ENCODE measurements at regions not wholly inside any gene's neighbourhood (a gene's known extent, or its start where the extent isn't known, plus 50 kb on each side); places are given as distances from the start of the nearest gene placed in this dataset.
"Not testable (repeated sequence)": the region's sequence is repeated elsewhere in the genome, so short reads cannot be mapped to it uniquely, and the experiment has no call there.

- in situ Hi-C loops (cut with MboI; ENCODE audit: low sequenced_read_pairs); POLR2A ChIA-PET (ENCODE audit: unreplicated experiment): not testable (repeated sequence)
Observed at GRCh38 chr7:68714135-68714534, 884.1 kb upstream of the AUTS2 start.

More at GRCh38 chr7:68714135-68714534, 884.1 kb upstream of the AUTS2 start:
- H4K8ac ChIP-seq (ENCODE audit: low read depth in 2 of 2, low read length in 2 of 2); DNase-seq; H3K9me3 ChIP-seq (ENCODE audit: control insufficient read depth, insufficient read depth, low read length); CTCF ChIA-PET; H3K4me1 ChIP-seq (ENCODE audit: control insufficient read depth, insufficient read depth, low read length); H2BK120ac ChIP-seq (ENCODE audit: low read depth, low read length); H2AK5ac ChIP-seq (ENCODE audit: low read depth, low read length); H4K91ac ChIP-seq (ENCODE audit: insufficient read depth, low read depth, low read length); H4K5ac ChIP-seq (ENCODE audit: low read depth, low read length); BruUV-seq (replicated peaks); H3K79me1 ChIP-seq (ENCODE audit: low read depth in 1 of 2, low read length in 2 of 2); H3K4me2 ChIP-seq (ENCODE audit: low read depth, low read length); H2BK5ac ChIP-seq (ENCODE audit: low read depth, low read length, poor library complexity, severe bottlenecking); H3K4ac ChIP-seq (ENCODE audit: low read depth, low read length); dilution Hi-C loops (cut with HindIII; ENCODE audit: low sequenced_read_pairs, unreplicated experiment); H3K36me3 ChIP-seq (ENCODE audit: control insufficient read depth, insufficient read depth, low read length); intact Hi-C loops (cut with micrococcal nuclease); H3K9ac ChIP-seq (ENCODE audit: low read depth, low read length); H3K56ac ChIP-seq (ENCODE audit: extremely low read depth, insufficient read depth, low read length); H3K27ac ChIP-seq (ENCODE audit: insufficient read depth, low read length); H3K18ac ChIP-seq (ENCODE audit: low read depth, low read length); H4K20me1 ChIP-seq (ENCODE audit: insufficient read depth, low read length); H2AK9ac ChIP-seq (replicated peaks; ENCODE audit: low read depth, low read length, poor library complexity); H3K14ac ChIP-seq (replicated peaks; ENCODE audit: low read depth, low read length); H3K23ac ChIP-seq (ENCODE audit: low read depth, low read length); H3K4me3 ChIP-seq (ENCODE audit: insufficient read depth, low read depth, low read length); H3K27me3 ChIP-seq (ENCODE audit: control insufficient read depth, insufficient read depth, low read length); H3K9me1 ChIP-seq (ENCODE audit: insufficient read depth, low read length); H2AFZ ChIP-seq (replicated peaks; ENCODE audit: low read length, poor library complexity); H2BK15ac ChIP-seq (ENCODE audit: low read depth, low read length); ATAC-seq (ENCODE audit: low read depth); H2BK20ac ChIP-seq (ENCODE audit: low read depth, low read length): not testable (repeated sequence)
- no CpG with 5 or more reads among the region's 1 CpG for WGBS, 2 experiments (ENCODE audit: extremely low coverage in 2 of 2, insufficient read length in 1 of 2)

All from IMR-90 (cell line).